ENCODE measurements at regions not wholly inside any gene's neighbourhood (a gene's known extent, or its start where the extent isn't known, plus 50 kb on each side); places are given as distances from the start of the nearest gene placed in this dataset.

DNA sequence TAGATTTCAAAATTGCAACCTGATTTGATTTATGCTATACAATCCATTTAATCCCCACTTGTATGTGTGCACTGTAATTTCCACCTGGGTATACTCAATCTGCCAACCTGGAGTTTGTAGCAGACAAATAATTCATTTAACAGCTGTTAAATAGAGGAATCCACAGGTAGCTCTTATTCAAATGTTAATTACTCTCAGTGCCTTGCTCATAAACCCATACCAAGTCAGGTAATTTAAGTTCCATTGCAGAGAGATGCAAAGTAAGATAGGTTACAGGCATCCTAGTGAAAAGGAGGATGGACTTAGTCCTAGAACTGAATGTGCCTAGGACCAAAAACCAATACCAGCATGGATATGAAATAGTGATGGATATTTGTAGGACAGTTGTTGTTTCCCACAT lies 674.2 kb downstream of the TBL1XR1 start:
- TF ChIP-seq, protein P1, sequence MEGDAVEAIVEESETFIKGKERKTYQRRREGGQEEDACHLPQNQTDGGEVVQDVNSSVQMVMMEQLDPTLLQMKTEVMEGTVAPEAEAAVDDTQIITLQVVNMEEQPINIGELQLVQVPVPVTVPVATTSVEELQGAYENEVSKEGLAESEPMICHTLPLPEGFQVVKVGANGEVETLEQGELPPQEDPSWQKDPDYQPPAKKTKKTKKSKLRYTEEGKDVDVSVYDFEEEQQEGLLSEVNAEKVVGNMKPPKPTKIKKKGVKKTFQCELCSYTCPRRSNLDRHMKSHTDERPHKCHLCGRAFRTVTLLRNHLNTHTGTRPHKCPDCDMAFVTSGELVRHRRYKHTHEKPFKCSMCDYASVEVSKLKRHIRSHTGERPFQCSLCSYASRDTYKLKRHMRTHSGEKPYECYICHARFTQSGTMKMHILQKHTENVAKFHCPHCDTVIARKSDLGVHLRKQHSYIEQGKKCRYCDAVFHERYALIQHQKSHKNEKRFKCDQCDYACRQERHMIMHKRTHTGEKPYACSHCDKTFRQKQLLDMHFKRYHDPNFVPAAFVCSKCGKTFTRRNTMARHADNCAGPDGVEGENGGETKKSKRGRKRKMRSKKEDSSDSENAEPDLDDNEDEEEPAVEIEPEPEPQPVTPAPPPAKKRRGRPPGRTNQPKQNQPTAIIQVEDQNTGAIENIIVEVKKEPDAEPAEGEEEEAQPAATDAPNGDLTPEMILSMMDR (IDR thresholded peaks at IDR 0.05): no peak
- TF ChIP-seq, protein P2, sequence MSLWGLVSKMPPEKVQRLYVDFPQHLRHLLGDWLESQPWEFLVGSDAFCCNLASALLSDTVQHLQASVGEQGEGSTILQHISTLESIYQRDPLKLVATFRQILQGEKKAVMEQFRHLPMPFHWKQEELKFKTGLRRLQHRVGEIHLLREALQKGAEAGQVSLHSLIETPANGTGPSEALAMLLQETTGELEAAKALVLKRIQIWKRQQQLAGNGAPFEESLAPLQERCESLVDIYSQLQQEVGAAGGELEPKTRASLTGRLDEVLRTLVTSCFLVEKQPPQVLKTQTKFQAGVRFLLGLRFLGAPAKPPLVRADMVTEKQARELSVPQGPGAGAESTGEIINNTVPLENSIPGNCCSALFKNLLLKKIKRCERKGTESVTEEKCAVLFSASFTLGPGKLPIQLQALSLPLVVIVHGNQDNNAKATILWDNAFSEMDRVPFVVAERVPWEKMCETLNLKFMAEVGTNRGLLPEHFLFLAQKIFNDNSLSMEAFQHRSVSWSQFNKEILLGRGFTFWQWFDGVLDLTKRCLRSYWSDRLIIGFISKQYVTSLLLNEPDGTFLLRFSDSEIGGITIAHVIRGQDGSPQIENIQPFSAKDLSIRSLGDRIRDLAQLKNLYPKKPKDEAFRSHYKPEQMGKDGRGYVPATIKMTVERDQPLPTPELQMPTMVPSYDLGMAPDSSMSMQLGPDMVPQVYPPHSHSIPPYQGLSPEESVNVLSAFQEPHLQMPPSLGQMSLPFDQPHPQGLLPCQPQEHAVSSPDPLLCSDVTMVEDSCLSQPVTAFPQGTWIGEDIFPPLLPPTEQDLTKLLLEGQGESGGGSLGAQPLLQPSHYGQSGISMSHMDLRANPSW (CRISPR knock-in tag; conservative IDR thresholded peaks at IDR 0.05; ENCODE audit: low read depth): no peak
- TF ChIP-seq, protein P3, sequence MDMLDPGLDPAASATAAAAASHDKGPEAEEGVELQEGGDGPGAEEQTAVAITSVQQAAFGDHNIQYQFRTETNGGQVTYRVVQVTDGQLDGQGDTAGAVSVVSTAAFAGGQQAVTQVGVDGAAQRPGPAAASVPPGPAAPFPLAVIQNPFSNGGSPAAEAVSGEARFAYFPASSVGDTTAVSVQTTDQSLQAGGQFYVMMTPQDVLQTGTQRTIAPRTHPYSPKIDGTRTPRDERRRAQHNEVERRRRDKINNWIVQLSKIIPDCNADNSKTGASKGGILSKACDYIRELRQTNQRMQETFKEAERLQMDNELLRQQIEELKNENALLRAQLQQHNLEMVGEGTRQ (CRISPR knock-in tag; IDR thresholded peaks at IDR 0.05): no peak
- TF ChIP-seq NFYB (CRISPR knock-in tag; conservative IDR thresholded peaks at IDR 0.05; ENCODE audit: low read depth) (no peak), SMAD3 (CRISPR knock-in tag; IDR thresholded peaks at IDR 0.05; ENCODE audit: borderline replicate concordance) (no peak), MYBL2 (CRISPR knock-in tag; IDR thresholded peaks at IDR 0.05) (no peak), ZBTB21 (CRISPR knock-in tag; IDR thresholded peaks at IDR 0.05; ENCODE audit: borderline replicate concordance) (no peak), NR1H2 (CRISPR knock-in tag; IDR thresholded peaks at IDR 0.05) (no peak), NR3C1 (CRISPR knock-in tag; conservative IDR thresholded peaks at IDR 0.05; ENCODE audit: low read depth) (no peak)
- TF ChIP-seq, protein P4, sequence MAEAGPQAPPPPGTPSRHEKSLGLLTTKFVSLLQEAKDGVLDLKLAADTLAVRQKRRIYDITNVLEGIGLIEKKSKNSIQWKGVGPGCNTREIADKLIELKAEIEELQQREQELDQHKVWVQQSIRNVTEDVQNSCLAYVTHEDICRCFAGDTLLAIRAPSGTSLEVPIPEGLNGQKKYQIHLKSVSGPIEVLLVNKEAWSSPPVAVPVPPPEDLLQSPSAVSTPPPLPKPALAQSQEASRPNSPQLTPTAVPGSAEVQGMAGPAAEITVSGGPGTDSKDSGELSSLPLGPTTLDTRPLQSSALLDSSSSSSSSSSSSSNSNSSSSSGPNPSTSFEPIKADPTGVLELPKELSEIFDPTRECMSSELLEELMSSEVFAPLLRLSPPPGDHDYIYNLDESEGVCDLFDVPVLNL (CRISPR knock-in tag; IDR thresholded peaks at IDR 0.05; ENCODE audit: borderline replicate concordance, low read depth): no peak
- TF ChIP-seq, protein P5, sequence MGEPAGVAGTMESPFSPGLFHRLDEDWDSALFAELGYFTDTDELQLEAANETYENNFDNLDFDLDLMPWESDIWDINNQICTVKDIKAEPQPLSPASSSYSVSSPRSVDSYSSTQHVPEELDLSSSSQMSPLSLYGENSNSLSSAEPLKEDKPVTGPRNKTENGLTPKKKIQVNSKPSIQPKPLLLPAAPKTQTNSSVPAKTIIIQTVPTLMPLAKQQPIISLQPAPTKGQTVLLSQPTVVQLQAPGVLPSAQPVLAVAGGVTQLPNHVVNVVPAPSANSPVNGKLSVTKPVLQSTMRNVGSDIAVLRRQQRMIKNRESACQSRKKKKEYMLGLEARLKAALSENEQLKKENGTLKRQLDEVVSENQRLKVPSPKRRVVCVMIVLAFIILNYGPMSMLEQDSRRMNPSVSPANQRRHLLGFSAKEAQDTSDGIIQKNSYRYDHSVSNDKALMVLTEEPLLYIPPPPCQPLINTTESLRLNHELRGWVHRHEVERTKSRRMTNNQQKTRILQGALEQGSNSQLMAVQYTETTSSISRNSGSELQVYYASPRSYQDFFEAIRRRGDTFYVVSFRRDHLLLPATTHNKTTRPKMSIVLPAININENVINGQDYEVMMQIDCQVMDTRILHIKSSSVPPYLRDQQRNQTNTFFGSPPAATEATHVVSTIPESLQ (CRISPR knock-in tag; IDR thresholded peaks at IDR 0.05): no peak
- TF ChIP-seq, protein P6, sequence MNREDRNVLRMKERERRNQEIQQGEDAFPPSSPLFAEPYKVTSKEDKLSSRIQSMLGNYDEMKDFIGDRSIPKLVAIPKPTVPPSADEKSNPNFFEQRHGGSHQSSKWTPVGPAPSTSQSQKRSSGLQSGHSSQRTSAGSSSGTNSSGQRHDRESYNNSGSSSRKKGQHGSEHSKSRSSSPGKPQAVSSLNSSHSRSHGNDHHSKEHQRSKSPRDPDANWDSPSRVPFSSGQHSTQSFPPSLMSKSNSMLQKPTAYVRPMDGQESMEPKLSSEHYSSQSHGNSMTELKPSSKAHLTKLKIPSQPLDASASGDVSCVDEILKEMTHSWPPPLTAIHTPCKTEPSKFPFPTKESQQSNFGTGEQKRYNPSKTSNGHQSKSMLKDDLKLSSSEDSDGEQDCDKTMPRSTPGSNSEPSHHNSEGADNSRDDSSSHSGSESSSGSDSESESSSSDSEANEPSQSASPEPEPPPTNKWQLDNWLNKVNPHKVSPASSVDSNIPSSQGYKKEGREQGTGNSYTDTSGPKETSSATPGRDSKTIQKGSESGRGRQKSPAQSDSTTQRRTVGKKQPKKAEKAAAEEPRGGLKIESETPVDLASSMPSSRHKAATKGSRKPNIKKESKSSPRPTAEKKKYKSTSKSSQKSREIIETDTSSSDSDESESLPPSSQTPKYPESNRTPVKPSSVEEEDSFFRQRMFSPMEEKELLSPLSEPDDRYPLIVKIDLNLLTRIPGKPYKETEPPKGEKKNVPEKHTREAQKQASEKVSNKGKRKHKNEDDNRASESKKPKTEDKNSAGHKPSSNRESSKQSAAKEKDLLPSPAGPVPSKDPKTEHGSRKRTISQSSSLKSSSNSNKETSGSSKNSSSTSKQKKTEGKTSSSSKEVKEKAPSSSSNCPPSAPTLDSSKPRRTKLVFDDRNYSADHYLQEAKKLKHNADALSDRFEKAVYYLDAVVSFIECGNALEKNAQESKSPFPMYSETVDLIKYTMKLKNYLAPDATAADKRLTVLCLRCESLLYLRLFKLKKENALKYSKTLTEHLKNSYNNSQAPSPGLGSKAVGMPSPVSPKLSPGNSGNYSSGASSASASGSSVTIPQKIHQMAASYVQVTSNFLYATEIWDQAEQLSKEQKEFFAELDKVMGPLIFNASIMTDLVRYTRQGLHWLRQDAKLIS (CRISPR knock-in tag; IDR thresholded peaks at IDR 0.05; ENCODE audit: borderline replicate concordance): no peak
- TF ChIP-seq, protein P7, sequence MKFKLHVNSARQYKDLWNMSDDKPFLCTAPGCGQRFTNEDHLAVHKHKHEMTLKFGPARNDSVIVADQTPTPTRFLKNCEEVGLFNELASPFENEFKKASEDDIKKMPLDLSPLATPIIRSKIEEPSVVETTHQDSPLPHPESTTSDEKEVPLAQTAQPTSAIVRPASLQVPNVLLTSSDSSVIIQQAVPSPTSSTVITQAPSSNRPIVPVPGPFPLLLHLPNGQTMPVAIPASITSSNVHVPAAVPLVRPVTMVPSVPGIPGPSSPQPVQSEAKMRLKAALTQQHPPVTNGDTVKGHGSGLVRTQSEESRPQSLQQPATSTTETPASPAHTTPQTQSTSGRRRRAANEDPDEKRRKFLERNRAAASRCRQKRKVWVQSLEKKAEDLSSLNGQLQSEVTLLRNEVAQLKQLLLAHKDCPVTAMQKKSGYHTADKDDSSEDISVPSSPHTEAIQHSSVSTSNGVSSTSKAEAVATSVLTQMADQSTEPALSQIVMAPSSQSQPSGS (CRISPR knock-in tag; IDR thresholded peaks at IDR 0.05; ENCODE audit: borderline replicate concordance, low read depth): no peak

Measured in WTC11 (cell line).